Mesothelial cell of epicardium (in vitro differentiated cells): ENCODE measurements at regions not wholly inside any gene's neighbourhood (a gene's known extent, or its start where the extent isn't known, plus 50 kb on each side); places are given as distances from the start of the nearest gene placed in this dataset.

Experiments
- DNase-seq, 2 experiments: peaks; one replicate each; pipeline ENCODE4 v3.0.0; 2021; ENCODE audit warnings: low spot score in 2 of 2; ENCODE audit not compliant: unreplicated experiment in 2 of 2
- H3K27ac Mint-ChIP-seq: 2 replicates; pipeline ENCODE4 v1.8.0; 2021; ENCODE audit warnings: mixed read lengths
- H3K27me3 Mint-ChIP-seq: 2 replicates; pipeline ENCODE4 v1.8.0; 2021; ENCODE audit warnings: low read depth, mixed read lengths
- H3K36me3 Mint-ChIP-seq: 2 replicates; pipeline ENCODE4 v1.8.0; 2021; ENCODE audit warnings: mixed read lengths
- H3K4me1 Mint-ChIP-seq: 2 replicates; pipeline ENCODE4 v1.8.0; 2021; ENCODE audit warnings: mixed read lengths
- H3K4me3 Mint-ChIP-seq: 2 replicates; pipeline ENCODE4 v1.8.0; 2021; ENCODE audit warnings: mild to moderate bottlenecking, moderate library complexity, mixed read lengths
- H3K9me3 Mint-ChIP-seq: 2 replicates; pipeline ENCODE4 v1.8.0; 2021; ENCODE audit warnings: mixed read lengths
- CTCF ChIP-seq: fragments of 200-600 bp; sonication (generic); IDR thresholded peaks from one replicate; pipeline ENCODE4 v1.5.0; 2021; ENCODE audit warnings: antibody characterized with exemption; ENCODE audit not compliant: unreplicated experiment

- no peaks in the 10 kb centered on the region for H3K4me1 Mint-ChIP-seq
- no peak for TF ChIP-seq CTCF
- H3K27ac Mint-ChIP-seq = no peak overlapping the region
These were observed 938.9 kb upstream of the ADGRL4 start for GRCh38 chr1:79945391-79945790.

DNA sequence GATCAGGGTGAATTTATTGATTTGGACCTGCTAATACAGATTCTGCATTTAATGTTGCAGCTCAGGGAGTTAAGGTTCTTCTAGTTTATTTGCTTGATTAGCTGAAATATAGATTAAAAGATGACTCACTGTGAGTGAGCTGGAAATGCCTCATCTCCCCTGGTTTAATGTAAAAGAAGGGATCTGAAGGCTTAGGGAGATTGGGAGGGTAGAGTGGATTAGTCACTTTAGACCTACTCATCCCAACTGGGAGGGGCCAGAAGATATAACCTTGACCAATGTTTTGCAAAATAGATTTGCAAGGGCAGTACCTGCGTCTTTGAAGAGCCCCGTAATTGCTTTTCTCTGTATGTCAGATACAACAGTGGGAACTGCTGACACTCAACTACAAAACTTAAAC is 922.8 kb upstream of the ADGRL4 start:
- no peaks in the 10 kb centered on the region for H3K36me3 Mint-ChIP-seq
- no peak for DNase-seq

More at GRCh38 chr1:79945391-79945790, 938.9 kb upstream of the ADGRL4 start:
- Mint-ChIP-seq H3K36me3 (peaks cover 2% of the 10 kb centered on the region), H3K9me3 (peaks cover 4% of the 10 kb centered on the region), H3K27me3 (no peaks in the 10 kb centered on the region), H3K4me3 (no peak overlapping the region)
- no peak for DNase-seq

DNA sequence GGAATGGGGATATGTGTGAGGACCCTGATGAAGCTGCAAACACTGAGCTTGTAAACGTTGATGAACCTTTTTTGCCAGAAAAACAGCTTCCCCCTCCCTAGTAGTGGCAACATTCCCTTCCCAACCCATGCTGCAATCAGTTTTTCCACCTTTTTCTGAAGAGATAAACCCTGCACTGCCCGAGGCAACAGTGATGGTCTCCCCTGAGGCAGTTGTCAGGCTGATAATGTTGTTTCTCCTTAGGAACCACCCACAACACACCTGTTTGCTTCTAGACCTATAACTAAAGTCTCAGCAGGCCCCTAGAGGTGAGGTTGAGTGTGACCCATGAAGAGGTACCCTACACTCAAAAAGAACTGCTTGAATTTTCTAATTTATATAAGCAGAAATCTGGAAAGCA is 922.4 kb upstream of the ADGRL4 start:
- no peak for TF ChIP-seq CTCF
- peaks cover 23% of the 10 kb centered on the region for H3K9me3 Mint-ChIP-seq
- no peak for DNase-seq
- H3K4me1 Mint-ChIP-seq = no peaks in the 10 kb centered on the region
- no peak overlapping the region for H3K4me3 Mint-ChIP-seq
- H3K27ac Mint-ChIP-seq = no peak overlapping the region
- H3K27me3 Mint-ChIP-seq = no peaks in the 10 kb centered on the region
- H3K36me3 Mint-ChIP-seq = no peaks in the 10 kb centered on the region

More for the DNA sequence above, 922.8 kb upstream of the ADGRL4 start:
- Mint-ChIP-seq H3K9me3 (peaks cover 18% of the 10 kb centered on the region), H3K27me3 (no peaks in the 10 kb centered on the region), H3K27ac (no peak overlapping the region), H3K4me3 (no peak overlapping the region), H3K4me1 (no peaks in the 10 kb centered on the region)
- no peak for TF ChIP-seq CTCF

DNA sequence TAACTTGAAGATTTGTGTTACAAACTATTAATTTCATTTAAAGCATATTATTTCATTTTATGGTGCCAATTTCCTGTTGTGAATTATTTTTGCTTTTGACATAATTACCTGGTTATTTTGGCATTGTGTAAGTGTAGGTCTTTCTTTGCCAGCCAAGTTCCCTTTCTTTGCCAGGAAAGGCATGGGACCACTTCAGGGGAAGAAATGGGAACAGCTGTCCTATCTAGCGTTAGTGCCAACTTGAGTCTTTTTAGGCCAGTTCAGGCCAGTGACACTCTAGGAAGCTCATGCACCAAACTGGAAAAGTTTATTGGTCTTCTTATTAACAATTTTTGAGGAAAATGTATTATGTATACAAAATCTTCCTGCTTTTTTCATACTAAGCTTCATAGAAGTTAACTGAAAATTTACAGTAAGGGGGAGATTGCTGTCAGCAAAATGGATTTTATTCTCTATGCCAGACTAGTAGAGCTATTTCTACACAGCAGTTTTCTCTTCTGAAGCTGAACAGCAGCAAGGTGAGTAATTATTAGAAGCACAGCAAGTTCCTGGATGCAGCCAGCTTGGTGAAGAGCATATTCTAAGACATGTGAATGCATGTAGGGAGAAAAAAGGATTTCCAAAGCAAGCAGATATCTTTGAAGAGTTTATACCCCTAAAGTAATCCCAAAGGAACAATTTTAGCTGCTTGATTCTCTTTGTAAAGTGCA is 914.6 kb upstream of the ADGRL4 start:
- no peak for DNase-seq
- TF ChIP-seq CTCF = no peak
- Mint-ChIP-seq H3K27ac (no peak overlapping the region), H3K4me3 (no peak overlapping the region), H3K9me3 (peaks cover 29% of the 10 kb centered on the region), H3K27me3 (no peaks in the 10 kb centered on the region), H3K36me3 (peaks cover 4% of the 10 kb centered on the region), H3K4me1 (no peaks in the 10 kb centered on the region)

DNA sequence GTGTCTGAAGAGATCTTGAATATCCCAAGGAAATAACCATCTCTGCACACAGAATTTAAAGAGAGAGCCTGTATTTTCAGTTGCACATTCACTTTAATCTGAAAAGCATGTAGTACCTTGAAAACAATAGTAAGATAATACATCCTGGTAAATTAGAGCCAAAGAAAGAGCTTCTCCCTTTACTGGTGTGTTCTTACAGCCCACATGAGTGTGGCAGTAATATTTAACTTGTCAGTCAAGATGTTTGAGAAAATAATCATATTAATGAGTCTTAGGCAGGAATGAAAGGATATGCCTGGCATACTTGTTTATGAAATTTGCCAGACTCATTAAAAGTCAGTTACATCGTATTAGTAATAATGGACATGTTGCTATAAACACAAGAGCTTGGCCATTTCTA is 908.4 kb upstream of the ADGRL4 start:
- TF ChIP-seq CTCF = no peak
- no peaks in the 10 kb centered on the region for H3K4me1 Mint-ChIP-seq
- no peak overlapping the region for H3K27ac Mint-ChIP-seq
- H3K27me3 Mint-ChIP-seq = no peaks in the 10 kb centered on the region
- no peak overlapping the region for H3K4me3 Mint-ChIP-seq
- H3K36me3 Mint-ChIP-seq = no peaks in the 10 kb centered on the region
- DNase-seq = no peak
- H3K9me3 Mint-ChIP-seq = peaks cover 17% of the 10 kb centered on the region
